ENCODE measurements at regions not wholly inside any gene's neighbourhood (a gene's known extent, or its start where the extent isn't known, plus 50 kb on each side); places are given as distances from the start of the nearest gene placed in this dataset.

- H3K27ac ChIP-seq = no peak overlapping the region
- H3K4me3 ChIP-seq = no peak overlapping the region
- no peaks in the 10 kb centered on the region for H3K36me3 ChIP-seq
- no peaks in the 10 kb centered on the region for H3K27me3 ChIP-seq (ENCODE audit: low read depth)
- DNase-seq = no peak
- no peak for ATAC-seq
- intact Hi-C loops (cut with DNase I) = no loop called here
- TF ChIP-seq CTCF (IDR thresholded peaks at IDR 0.05) = no peak
- H3K4me1 ChIP-seq = no peaks in the 10 kb centered on the region
- no peaks in the 10 kb centered on the region for H3K9me3 ChIP-seq
Measured at GRCh38 chr1:209445576-209445975, 137.9 kb upstream of the CAMK1G start.

GRCh38 chr1:209446356-209446755, 137.2 kb upstream of the CAMK1G start:
- Histone ChIP-seq H3K4me1 (no peaks in the 10 kb centered on the region), H3K4me3 (no peak overlapping the region), H3K36me3 (no peaks in the 10 kb centered on the region), H3K27me3 (ENCODE audit: low read depth) (no peaks in the 10 kb centered on the region), H3K27ac (no peak overlapping the region), H3K9me3 (no peaks in the 10 kb centered on the region)
- DNase-seq (no peak), ATAC-seq (no peak)
- no peak for TF ChIP-seq CTCF (IDR thresholded peaks at IDR 0.05)
- intact Hi-C loops (cut with DNase I) = no loop called here

GRCh38 chr1:209454340-209454994, 129.0 kb upstream of the CAMK1G start:
- intact Hi-C loops (cut with DNase I) = no loop called here
- Histone ChIP-seq H3K27me3 (ENCODE audit: low read depth) (no peaks in the 10 kb centered on the region), H3K36me3 (no peaks in the 10 kb centered on the region), H3K27ac (no peak overlapping the region), H3K4me3 (no peak overlapping the region), H3K9me3 (no peaks in the 10 kb centered on the region), H3K4me1 (no peaks in the 10 kb centered on the region)
- TF ChIP-seq CTCF (IDR thresholded peaks at IDR 0.05) = no peak
- ATAC-seq (no peak), DNase-seq (no peak)

- Histone ChIP-seq H3K27ac (no peak overlapping the region), H3K9me3 (no peaks in the 10 kb centered on the region), H3K4me3 (no peak overlapping the region), H3K4me1 (no peaks in the 10 kb centered on the region), H3K36me3 (no peaks in the 10 kb centered on the region), H3K27me3 (ENCODE audit: low read depth) (no peaks in the 10 kb centered on the region)
- intact Hi-C loops (cut with DNase I) = no loop called here
- no peak for TF ChIP-seq CTCF (IDR thresholded peaks at IDR 0.05)
- ATAC-seq (no peak), DNase-seq (no peak)
Measured at GRCh38 chr1:209455145-209455544, 128.4 kb upstream of the CAMK1G start.

- Histone ChIP-seq H3K27me3 (ENCODE audit: low read depth) (no peaks in the 10 kb centered on the region), H3K27ac (no peak overlapping the region), H3K4me1 (no peaks in the 10 kb centered on the region), H3K9me3 (no peaks in the 10 kb centered on the region), H3K4me3 (no peak overlapping the region), H3K36me3 (no peaks in the 10 kb centered on the region)
- DNase-seq = no peak
- ATAC-seq = no peak
- TF ChIP-seq CTCF (IDR thresholded peaks at IDR 0.05) = no peak
- intact Hi-C loops (cut with DNase I) = no loop called here
Measured at GRCh38 chr1:209455661-209456358, 127.7 kb upstream of the CAMK1G start.

All from lower lobe of right lung (tissue), 2 donors.